ENCODE measurements at regions not wholly inside any gene's neighbourhood (a gene's known extent, or its start where the extent isn't known, plus 50 kb on each side); places are given as distances from the start of the nearest gene placed in this dataset.

GRCh38 chr10:29117781-29118180 is 171.1 kb upstream of the LYZL1 start:
- TF ChIP-seq CTCF (IDR thresholded peaks at IDR 0.05; ENCODE audit: low read depth, low read length, poor library complexity, severe bottlenecking) (no peak), EZH2phosphoT487 (IDR thresholded peaks at IDR 0.05; ENCODE audit: borderline replicate concordance, low read length) (no peak)

Data from DOHH2 (cell line).